HL-60 (cell line): ENCODE measurements at regions not wholly inside any gene's neighbourhood (a gene's known extent, or its start where the extent isn't known, plus 50 kb on each side); places are given as distances from the start of the nearest gene placed in this dataset.

ENCODE experiments used
- DNase-seq, 2 experiments: peaks; one replicate each; pipeline ENCODE4 v3.0.0-alpha.2; 2010 to 2020; ENCODE audit warnings: low read depth in 1 of 2, low spot score in 1 of 2
- H3K27ac ChIP-seq: fragments of 250-450 bp; sonication (Bioruptor Pico); replicated peaks from 2 replicates; pipeline ENCODE4 v1.5.1; 2020; ENCODE audit warnings: mild to moderate bottlenecking, moderate library complexity
- H3K27me3 ChIP-seq: fragments of 250-450 bp; sonication (Bioruptor Pico); 2 replicates; pipeline ENCODE4 v1.5.1; 2021; ENCODE audit warnings: mild to moderate bottlenecking, moderate library complexity; ENCODE audit not compliant: insufficient read depth, poor library complexity, severe bottlenecking
- H3K4me3 ChIP-seq: replicated peaks from 2 replicates; pipeline ENCODE4 v1.5.1; 2011; ENCODE audit warnings: mild to moderate bottlenecking, control low read depth, low read length; ENCODE audit not compliant: insufficient read depth
- GABPA ChIP-seq: IDR thresholded peaks from 2 replicates; pipeline ENCODE4 v1.6.1; 2012; ENCODE audit warnings: low read depth
- POLR2AphosphoS5 ChIP-seq: IDR thresholded peaks from 2 replicates; pipeline ENCODE4 v1.6.1; 2012; ENCODE audit warnings: low read depth
- SPI1 ChIP-seq: IDR thresholded peaks from 2 replicates; pipeline ENCODE4 v1.6.1; 2012; ENCODE audit warnings: low read depth, mild to moderate bottlenecking, borderline replicate concordance
- TF ChIP-seq, protein P1 (sequence below): IDR thresholded peaks from 2 replicates; pipeline ENCODE4 v1.6.1; 2012; ENCODE audit warnings: low read depth; ENCODE audit not compliant: insufficient replicate concordance
- TF ChIP-seq, protein P2 (sequence below): IDR thresholded peaks from one replicate; pipeline ENCODE4 v1.5.1; 2011; ENCODE audit warnings: low read length, control low read depth, inconsistent platforms; ENCODE audit not compliant: insufficient read depth

DNA sequence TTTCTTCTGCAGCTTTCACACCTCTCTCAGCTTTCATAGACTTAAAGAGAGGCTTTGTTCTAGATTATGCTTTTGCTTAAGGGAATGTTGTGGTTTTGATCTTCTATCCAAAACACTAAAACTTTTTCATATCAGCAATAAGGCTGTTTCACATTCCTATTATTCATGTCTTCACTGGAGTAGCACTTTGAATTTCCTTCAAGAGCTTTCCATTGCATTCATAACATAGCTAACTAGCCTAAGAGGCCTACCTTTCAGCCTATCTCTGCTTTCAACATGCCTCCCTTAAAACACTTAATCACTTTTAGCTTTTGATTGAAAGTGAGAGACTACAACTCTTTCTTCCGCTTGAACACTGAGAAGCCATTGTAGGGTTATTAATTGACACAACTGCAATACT lies 1117.0 kb upstream of the PHF14 start:
- no peaks in the 10 kb centered on the region for H3K27me3 ChIP-seq
- TF ChIP-seq SPI1 (no peak), POLR2AphosphoS5 (no peak), GABPA (no peak)
- TF ChIP-seq, protein P1, sequence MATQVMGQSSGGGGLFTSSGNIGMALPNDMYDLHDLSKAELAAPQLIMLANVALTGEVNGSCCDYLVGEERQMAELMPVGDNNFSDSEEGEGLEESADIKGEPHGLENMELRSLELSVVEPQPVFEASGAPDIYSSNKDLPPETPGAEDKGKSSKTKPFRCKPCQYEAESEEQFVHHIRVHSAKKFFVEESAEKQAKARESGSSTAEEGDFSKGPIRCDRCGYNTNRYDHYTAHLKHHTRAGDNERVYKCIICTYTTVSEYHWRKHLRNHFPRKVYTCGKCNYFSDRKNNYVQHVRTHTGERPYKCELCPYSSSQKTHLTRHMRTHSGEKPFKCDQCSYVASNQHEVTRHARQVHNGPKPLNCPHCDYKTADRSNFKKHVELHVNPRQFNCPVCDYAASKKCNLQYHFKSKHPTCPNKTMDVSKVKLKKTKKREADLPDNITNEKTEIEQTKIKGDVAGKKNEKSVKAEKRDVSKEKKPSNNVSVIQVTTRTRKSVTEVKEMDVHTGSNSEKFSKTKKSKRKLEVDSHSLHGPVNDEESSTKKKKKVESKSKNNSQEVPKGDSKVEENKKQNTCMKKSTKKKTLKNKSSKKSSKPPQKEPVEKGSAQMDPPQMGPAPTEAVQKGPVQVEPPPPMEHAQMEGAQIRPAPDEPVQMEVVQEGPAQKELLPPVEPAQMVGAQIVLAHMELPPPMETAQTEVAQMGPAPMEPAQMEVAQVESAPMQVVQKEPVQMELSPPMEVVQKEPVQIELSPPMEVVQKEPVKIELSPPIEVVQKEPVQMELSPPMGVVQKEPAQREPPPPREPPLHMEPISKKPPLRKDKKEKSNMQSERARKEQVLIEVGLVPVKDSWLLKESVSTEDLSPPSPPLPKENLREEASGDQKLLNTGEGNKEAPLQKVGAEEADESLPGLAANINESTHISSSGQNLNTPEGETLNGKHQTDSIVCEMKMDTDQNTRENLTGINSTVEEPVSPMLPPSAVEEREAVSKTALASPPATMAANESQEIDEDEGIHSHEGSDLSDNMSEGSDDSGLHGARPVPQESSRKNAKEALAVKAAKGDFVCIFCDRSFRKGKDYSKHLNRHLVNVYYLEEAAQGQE: no peak
- TF ChIP-seq, protein P2, sequence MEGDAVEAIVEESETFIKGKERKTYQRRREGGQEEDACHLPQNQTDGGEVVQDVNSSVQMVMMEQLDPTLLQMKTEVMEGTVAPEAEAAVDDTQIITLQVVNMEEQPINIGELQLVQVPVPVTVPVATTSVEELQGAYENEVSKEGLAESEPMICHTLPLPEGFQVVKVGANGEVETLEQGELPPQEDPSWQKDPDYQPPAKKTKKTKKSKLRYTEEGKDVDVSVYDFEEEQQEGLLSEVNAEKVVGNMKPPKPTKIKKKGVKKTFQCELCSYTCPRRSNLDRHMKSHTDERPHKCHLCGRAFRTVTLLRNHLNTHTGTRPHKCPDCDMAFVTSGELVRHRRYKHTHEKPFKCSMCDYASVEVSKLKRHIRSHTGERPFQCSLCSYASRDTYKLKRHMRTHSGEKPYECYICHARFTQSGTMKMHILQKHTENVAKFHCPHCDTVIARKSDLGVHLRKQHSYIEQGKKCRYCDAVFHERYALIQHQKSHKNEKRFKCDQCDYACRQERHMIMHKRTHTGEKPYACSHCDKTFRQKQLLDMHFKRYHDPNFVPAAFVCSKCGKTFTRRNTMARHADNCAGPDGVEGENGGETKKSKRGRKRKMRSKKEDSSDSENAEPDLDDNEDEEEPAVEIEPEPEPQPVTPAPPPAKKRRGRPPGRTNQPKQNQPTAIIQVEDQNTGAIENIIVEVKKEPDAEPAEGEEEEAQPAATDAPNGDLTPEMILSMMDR: no peak
- no peak overlapping the region for H3K27ac ChIP-seq
- H3K4me3 ChIP-seq: no peak overlapping the region
- no peak for DNase-seq

DNA sequence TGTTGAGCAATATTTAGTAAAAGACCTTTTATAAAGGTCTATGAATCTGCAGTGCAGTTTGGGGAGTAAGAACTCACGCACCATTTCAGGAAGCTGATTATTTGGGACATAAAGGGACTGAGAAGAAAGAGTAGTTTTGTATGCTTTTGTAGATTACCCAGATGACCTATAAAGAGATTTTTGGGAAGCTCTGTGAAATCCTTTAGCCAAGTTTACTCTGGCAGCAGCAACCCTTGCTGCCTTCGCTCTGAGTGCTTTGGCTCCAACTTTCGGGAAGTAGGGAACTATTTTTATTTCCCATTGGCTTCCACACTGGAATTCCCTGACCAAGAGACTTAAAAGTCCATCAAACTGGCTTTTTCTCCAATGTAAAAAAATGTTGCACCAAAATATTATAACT lies 1110.1 kb upstream of the PHF14 start:
- TF ChIP-seq POLR2AphosphoS5 (no peak), SPI1 (no peak), GABPA (no peak)
- DNase-seq: no peak
- H3K27ac ChIP-seq: no peak overlapping the region
- H3K4me3 ChIP-seq: no peak overlapping the region
- H3K27me3 ChIP-seq: no peaks in the 10 kb centered on the region

DNA sequence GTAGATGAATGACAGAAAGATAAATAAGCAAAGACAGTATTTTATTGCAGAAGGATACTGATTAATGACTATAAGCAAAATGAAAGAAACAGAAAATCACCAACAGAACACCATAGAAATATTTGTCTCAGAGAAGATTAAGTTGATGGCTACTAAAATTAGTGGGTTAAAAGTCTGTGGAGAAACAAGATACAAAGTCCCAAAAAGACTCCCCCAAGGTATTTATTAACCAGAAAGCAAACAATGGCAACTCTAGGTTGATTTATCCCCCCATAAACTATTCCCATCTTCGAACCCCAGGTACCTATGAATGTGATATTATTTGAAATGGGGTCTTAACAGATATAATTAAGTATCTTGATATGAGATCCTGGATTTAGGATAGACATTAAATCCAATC lies 1104.5 kb upstream of the PHF14 start:
- H3K4me3 ChIP-seq: no peak overlapping the region
- no peak overlapping the region for H3K27ac ChIP-seq
- no peaks in the 10 kb centered on the region for H3K27me3 ChIP-seq
- no peak for TF ChIP-seq SPI1
- no peak for TF ChIP-seq GABPA
- TF ChIP-seq POLR2AphosphoS5: no peak
- TF ChIP-seq, protein P1: no peak
- TF ChIP-seq, protein P2: no peak
- no peak for DNase-seq

DNA sequence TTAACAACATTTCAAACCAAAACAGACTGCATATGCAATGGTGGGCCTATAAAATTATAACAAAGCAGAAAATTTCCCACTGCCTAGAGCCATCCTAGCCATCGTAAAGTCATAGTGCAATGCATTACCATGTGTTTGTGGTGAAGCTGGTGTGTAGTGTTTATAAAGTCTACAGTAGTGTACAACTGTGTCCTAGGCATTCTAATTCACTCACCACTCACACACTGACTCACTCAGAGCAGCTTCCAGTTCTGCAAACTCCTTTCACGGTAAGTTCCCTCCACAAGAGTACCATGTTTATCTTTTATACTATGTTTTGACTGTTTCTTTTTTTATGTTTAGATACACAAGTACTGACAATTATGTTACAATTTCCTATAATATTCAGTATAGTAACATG lies 1104.1 kb upstream of the PHF14 start:
- no peak overlapping the region for H3K4me3 ChIP-seq
- TF ChIP-seq, protein P1: no peak
- no peak for TF ChIP-seq SPI1
- TF ChIP-seq POLR2AphosphoS5: no peak
- DNase-seq: no peak
- H3K27ac ChIP-seq: no peak overlapping the region
- H3K27me3 ChIP-seq: no peaks in the 10 kb centered on the region
